Neural cell (in vitro differentiated cells): ENCODE measurements at regions not wholly inside any gene's neighbourhood (a gene's known extent, or its start where the extent isn't known, plus 50 kb on each side); places are given as distances from the start of the nearest gene placed in this dataset.

ENCODE experiments used
- H2AFZ ChIP-seq: fragments of 200-600, 300-800 bp; sonication (generic), shearing (Covaris generic); 2 replicates; pipeline ENCODE4 v1.6.0; 2014; ENCODE audit warnings: low read depth, mild to moderate bottlenecking, antibody characterized with exemption, low read length, moderate library complexity
- H3F3A ChIP-seq: fragments of 200-600 bp; shearing (Covaris generic); 2 replicates; pipeline ENCODE4 v1.6.1; 2016; ENCODE audit warnings: mild to moderate bottlenecking, moderate library complexity, mixed read lengths, antibody characterized with exemption, low read length; ENCODE audit not compliant: insufficient read depth, poor library complexity, severe bottlenecking
- H3K27ac ChIP-seq: fragments of 200-600, 300-800 bp; sonication (generic), shearing (Covaris generic); 2 replicates; pipeline ENCODE4 v1.5.1; 2014; ENCODE audit warnings: mild to moderate bottlenecking, low read length, moderate library complexity
- H3K27me3 ChIP-seq: fragments of 300-800, 200-600 bp; sonication (generic), shearing (Covaris generic); 2 replicates; pipeline ENCODE4 v1.6.0; 2014; ENCODE audit warnings: mild to moderate bottlenecking, low read depth, low read length, moderate library complexity; ENCODE audit not compliant: insufficient read depth
- H3K36me3 ChIP-seq: fragments of 300-800, 200-600 bp; sonication (generic), shearing (Covaris generic); 2 replicates; pipeline ENCODE4 v1.5.1; 2014; ENCODE audit warnings: mild to moderate bottlenecking, antibody characterized with exemption, low read length, moderate library complexity; ENCODE audit not compliant: insufficient read depth
- H3K4me2 ChIP-seq: fragments of 300-800, 200-600 bp; sonication (generic), shearing (Covaris generic); 2 replicates; pipeline ENCODE4 v1.6.0; 2014; ENCODE audit warnings: mild to moderate bottlenecking, low read length
- H3K4me3 ChIP-seq: fragments of 300-800, 200-600 bp; sonication (generic), shearing (Covaris generic); 2 replicates; pipeline ENCODE4 v1.5.1; 2014; ENCODE audit warnings: mild to moderate bottlenecking, low read length, moderate library complexity
- H3K79me2 ChIP-seq: fragments of 200-600 bp; shearing (Covaris generic); replicated peaks from 2 replicates; pipeline ENCODE4 v1.6.0; 2014; ENCODE audit warnings: mild to moderate bottlenecking, low read length, moderate library complexity; ENCODE audit not compliant: insufficient read depth
- H3K9ac ChIP-seq: fragments of 300-800, 200-600 bp; sonication (generic), shearing (Covaris generic); 2 replicates; pipeline ENCODE4 v1.6.1; 2016; ENCODE audit warnings: mild to moderate bottlenecking, low read length, mixed read lengths
- H3K9me2 ChIP-seq: fragments of 200-600 bp; shearing (Covaris generic); 2 replicates; pipeline ENCODE4 v1.6.1; 2016; ENCODE audit warnings: mild to moderate bottlenecking, low read length, mixed read lengths; ENCODE audit not compliant: insufficient read depth
- H3K9me3 ChIP-seq: fragments of 200-600, 300-800 bp; sonication (generic), shearing (Covaris generic); 2 replicates; pipeline ENCODE4 v1.6.1; 2016; ENCODE audit warnings: mild to moderate bottlenecking, mixed run types, low read length, moderate library complexity, mixed read lengths
- H4K20me1 ChIP-seq: fragments of 200-600 bp; shearing (Covaris generic); 2 replicates; pipeline ENCODE4 v1.6.1; 2016; ENCODE audit warnings: mild to moderate bottlenecking, mixed run types; ENCODE audit not compliant: insufficient read depth
- EP300 ChIP-seq: fragments of 450-650 bp; conservative IDR thresholded peaks from 2 replicates; pipeline ENCODE4 v1.6.1; 2014; ENCODE audit warnings: antibody characterized with exemption, mild to moderate bottlenecking, moderate library complexity; ENCODE audit not compliant: poor library complexity, severe bottlenecking
- EZH2 ChIP-seq: fragments of 200-600, 300-800 bp; shearing (Covaris generic), sonication (generic); IDR thresholded peaks from 2 replicates; pipeline ENCODE4 v1.6.1; 2014; ENCODE audit warnings: antibody characterized with exemption, low read length, borderline replicate concordance, mild to moderate bottlenecking; ENCODE audit not compliant: insufficient read depth, poor library complexity, severe bottlenecking
- MXI1 ChIP-seq: fragments of 450-650 bp; conservative IDR thresholded peaks from 2 replicates; pipeline ENCODE4 v1.6.1; 2014; ENCODE audit warnings: antibody characterized with exemption, mild to moderate bottlenecking; ENCODE audit not compliant: poor library complexity, severe bottlenecking
- POLR2AphosphoS5 ChIP-seq: IDR thresholded peaks from 2 replicates; pipeline ENCODE4 v1.6.1; 2012
- RAD21 ChIP-seq: fragments of 450-650 bp; conservative IDR thresholded peaks from 2 replicates; pipeline ENCODE4 v1.6.1; 2014; ENCODE audit warnings: antibody characterized with exemption, mild to moderate bottlenecking, moderate library complexity
- SMC3 ChIP-seq: fragments of 450-650 bp; conservative IDR thresholded peaks from 2 replicates; pipeline ENCODE4 v1.6.1; 2014; ENCODE audit warnings: antibody characterized with exemption, mild to moderate bottlenecking, moderate library complexity; ENCODE audit not compliant: poor library complexity
- TAF1 ChIP-seq: IDR thresholded peaks from 2 replicates; pipeline ENCODE4 v1.6.1; 2012; ENCODE audit warnings: low read depth
- TF ChIP-seq, protein P1 (sequence below): IDR thresholded peaks from 2 replicates; pipeline ENCODE4 v1.6.1; 2012; ENCODE audit warnings: borderline replicate concordance
- TF ChIP-seq, protein P2 (sequence below): fragments of 450-650 bp; IDR thresholded peaks from 2 replicates; pipeline ENCODE4 v1.5.1; 2014; ENCODE audit warnings: antibody characterized with exemption, mild to moderate bottlenecking, moderate library complexity; ENCODE audit not compliant: poor library complexity, severe bottlenecking

DNA sequence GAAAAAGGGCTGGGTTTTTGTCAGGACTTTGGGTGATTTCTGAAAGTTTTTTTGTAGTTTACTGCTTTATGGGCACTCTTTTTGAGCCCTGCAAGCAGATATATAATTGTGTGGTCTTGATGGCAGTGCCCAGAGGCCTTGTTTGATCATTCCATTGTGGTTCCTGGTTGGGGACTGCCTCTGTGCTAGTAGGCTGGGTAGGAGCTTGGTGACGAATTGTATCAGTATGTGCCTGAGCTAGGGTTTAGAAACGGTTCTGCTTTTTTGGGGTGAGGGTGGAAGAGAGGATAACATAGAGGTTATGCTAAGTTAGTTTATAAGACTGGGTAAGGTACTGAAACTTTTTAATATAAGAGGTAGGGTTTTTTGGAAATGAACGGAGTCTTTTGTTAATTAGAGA, 139.7 kb upstream of the ETV3 start:
- Histone ChIP-seq H3K27me3 (no peaks in the 10 kb centered on the region), H3K9me3 (no peaks in the 10 kb centered on the region), H3K27ac (no peak overlapping the region), H3K79me2 (no peaks in the 10 kb centered on the region), H3K36me3 (no peaks in the 10 kb centered on the region), H3K9me2 (no peaks in the 10 kb centered on the region), H3K4me3 (no peak overlapping the region), H3K9ac (no peak overlapping the region), H3K4me2 (no peak overlapping the region), H3F3A (no peaks in the 10 kb centered on the region), H2AFZ (no peak overlapping the region), H4K20me1 (no peaks in the 10 kb centered on the region)
- TF ChIP-seq SMC3, result no peak
- TF ChIP-seq POLR2AphosphoS5, result no peak
- TF ChIP-seq MXI1, result no peak
- no peak for TF ChIP-seq RAD21
- TF ChIP-seq EZH2, result no peak
- no peak for TF ChIP-seq TAF1
- TF ChIP-seq, protein P1, sequence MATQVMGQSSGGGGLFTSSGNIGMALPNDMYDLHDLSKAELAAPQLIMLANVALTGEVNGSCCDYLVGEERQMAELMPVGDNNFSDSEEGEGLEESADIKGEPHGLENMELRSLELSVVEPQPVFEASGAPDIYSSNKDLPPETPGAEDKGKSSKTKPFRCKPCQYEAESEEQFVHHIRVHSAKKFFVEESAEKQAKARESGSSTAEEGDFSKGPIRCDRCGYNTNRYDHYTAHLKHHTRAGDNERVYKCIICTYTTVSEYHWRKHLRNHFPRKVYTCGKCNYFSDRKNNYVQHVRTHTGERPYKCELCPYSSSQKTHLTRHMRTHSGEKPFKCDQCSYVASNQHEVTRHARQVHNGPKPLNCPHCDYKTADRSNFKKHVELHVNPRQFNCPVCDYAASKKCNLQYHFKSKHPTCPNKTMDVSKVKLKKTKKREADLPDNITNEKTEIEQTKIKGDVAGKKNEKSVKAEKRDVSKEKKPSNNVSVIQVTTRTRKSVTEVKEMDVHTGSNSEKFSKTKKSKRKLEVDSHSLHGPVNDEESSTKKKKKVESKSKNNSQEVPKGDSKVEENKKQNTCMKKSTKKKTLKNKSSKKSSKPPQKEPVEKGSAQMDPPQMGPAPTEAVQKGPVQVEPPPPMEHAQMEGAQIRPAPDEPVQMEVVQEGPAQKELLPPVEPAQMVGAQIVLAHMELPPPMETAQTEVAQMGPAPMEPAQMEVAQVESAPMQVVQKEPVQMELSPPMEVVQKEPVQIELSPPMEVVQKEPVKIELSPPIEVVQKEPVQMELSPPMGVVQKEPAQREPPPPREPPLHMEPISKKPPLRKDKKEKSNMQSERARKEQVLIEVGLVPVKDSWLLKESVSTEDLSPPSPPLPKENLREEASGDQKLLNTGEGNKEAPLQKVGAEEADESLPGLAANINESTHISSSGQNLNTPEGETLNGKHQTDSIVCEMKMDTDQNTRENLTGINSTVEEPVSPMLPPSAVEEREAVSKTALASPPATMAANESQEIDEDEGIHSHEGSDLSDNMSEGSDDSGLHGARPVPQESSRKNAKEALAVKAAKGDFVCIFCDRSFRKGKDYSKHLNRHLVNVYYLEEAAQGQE, result no peak
- no peak for TF ChIP-seq EP300

DNA sequence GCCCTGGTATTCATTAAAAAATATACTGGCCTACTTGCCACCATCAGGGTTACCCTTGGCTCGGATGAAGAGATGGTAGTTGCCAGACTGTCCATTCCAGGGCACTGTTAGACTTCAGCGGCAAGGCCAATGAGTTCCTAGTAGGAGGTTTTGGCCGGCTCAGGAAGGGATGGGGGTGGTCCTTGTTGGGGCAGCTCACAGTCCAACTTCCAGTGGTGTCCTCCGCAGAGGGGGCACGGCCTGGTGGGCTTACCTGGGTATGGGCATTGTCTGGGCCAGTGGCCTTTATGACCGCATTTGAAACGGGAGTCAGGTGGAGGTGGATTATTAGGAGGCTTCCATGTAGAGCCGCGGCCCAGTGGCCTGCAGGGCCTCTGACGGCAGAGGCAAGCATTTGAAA, 139.1 kb upstream of the ETV3 start:
- Histone ChIP-seq H3K9me2 (no peaks in the 10 kb centered on the region), H3K27me3 (no peaks in the 10 kb centered on the region), H3K79me2 (no peaks in the 10 kb centered on the region), H3K4me2 (no peak overlapping the region), H3F3A (no peaks in the 10 kb centered on the region), H3K9me3 (no peaks in the 10 kb centered on the region), H3K36me3 (no peaks in the 10 kb centered on the region), H2AFZ (no peak overlapping the region), H3K4me3 (no peak overlapping the region), H3K9ac (no peak overlapping the region), H3K27ac (no peak overlapping the region), H4K20me1 (no peaks in the 10 kb centered on the region)
- TF ChIP-seq, protein P2, sequence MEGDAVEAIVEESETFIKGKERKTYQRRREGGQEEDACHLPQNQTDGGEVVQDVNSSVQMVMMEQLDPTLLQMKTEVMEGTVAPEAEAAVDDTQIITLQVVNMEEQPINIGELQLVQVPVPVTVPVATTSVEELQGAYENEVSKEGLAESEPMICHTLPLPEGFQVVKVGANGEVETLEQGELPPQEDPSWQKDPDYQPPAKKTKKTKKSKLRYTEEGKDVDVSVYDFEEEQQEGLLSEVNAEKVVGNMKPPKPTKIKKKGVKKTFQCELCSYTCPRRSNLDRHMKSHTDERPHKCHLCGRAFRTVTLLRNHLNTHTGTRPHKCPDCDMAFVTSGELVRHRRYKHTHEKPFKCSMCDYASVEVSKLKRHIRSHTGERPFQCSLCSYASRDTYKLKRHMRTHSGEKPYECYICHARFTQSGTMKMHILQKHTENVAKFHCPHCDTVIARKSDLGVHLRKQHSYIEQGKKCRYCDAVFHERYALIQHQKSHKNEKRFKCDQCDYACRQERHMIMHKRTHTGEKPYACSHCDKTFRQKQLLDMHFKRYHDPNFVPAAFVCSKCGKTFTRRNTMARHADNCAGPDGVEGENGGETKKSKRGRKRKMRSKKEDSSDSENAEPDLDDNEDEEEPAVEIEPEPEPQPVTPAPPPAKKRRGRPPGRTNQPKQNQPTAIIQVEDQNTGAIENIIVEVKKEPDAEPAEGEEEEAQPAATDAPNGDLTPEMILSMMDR, result no peak
- TF ChIP-seq SMC3 (no peak), POLR2AphosphoS5 (no peak), EZH2 (no peak), EP300 (no peak)
- TF ChIP-seq, protein P1, result no peak
